Glutamatergic neuron (in vitro differentiated cells): ENCODE measurements at regions not wholly inside any gene's neighbourhood (a gene's known extent, or its start where the extent isn't known, plus 50 kb on each side); places are given as distances from the start of the nearest gene placed in this dataset.

Experiments
- DNase-seq: peaks from one replicate; pipeline ENCODE4 v3.0.0; 2022
- H3K27ac Mint-ChIP-seq: one replicate; pipeline ENCODE4 v1.8.0; 2020; ENCODE audit warnings: mild to moderate bottlenecking, mixed read lengths, inconsistent platforms; ENCODE audit not compliant: unreplicated experiment
- H3K27me3 Mint-ChIP-seq: one replicate; pipeline ENCODE4 v1.8.0; 2020; ENCODE audit warnings: mild to moderate bottlenecking, moderate library complexity, mixed read lengths, inconsistent platforms; ENCODE audit not compliant: unreplicated experiment
- H3K36me3 Mint-ChIP-seq: one replicate; pipeline ENCODE4 v1.8.0; 2020; ENCODE audit warnings: mild to moderate bottlenecking, mixed read lengths, inconsistent platforms; ENCODE audit not compliant: unreplicated experiment
- H3K4me1 Mint-ChIP-seq: one replicate; pipeline ENCODE4 v1.8.0; 2020; ENCODE audit warnings: mild to moderate bottlenecking, low read depth, mixed read lengths, inconsistent platforms; ENCODE audit not compliant: unreplicated experiment
- H3K4me3 Mint-ChIP-seq: one replicate; pipeline ENCODE4 v1.8.0; 2020; ENCODE audit warnings: mild to moderate bottlenecking, mixed read lengths, inconsistent platforms; ENCODE audit not compliant: unreplicated experiment
- H3K9me3 Mint-ChIP-seq: one replicate; pipeline ENCODE4 v1.8.0; 2020; ENCODE audit warnings: mild to moderate bottlenecking, moderate library complexity, mixed read lengths, inconsistent platforms; ENCODE audit not compliant: unreplicated experiment
- CTCF ChIP-seq: fragments of 200-600 bp; sonication (generic); IDR thresholded peaks from one replicate; pipeline ENCODE4 v1.5.0; 2021; ENCODE audit not compliant: partially characterized antibody, unreplicated experiment

- Mint-ChIP-seq H3K4me3 (no peak overlapping the region), H3K36me3 (no peaks in the 10 kb centered on the region), H3K4me1 (no peaks in the 10 kb centered on the region), H3K9me3 (no peaks in the 10 kb centered on the region), H3K27ac (no peak overlapping the region), H3K27me3 (peaks cover 3% of the 10 kb centered on the region)
- no peak for DNase-seq
- TF ChIP-seq CTCF = no peak
Observed at GRCh38 chr16:55263271-55264250, 60.4 kb upstream of the IRX6 start.

DNA sequence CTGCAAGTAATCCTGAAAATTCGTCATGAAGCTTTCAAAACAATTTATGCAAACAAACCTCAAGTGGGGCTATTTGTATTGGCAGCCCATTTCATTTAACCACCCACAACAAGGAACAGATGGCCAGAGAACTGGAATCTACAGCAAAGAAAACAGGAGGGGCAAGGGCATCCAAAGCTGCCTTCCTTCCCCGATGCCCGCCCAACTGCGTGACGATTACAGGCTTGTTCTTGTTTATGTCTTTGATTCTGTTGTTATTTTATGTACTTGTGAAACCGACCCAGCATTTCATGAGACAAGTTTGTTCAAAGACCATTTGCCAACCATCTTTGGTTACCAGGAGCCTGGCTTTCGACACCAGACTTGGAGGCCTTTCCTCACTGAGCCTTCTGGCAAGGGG lies 59.1 kb upstream of the IRX6 start:
- DNase-seq = no peak
- Mint-ChIP-seq H3K4me3 (no peak overlapping the region), H3K9me3 (no peaks in the 10 kb centered on the region), H3K27ac (no peak overlapping the region), H3K27me3 (peaks cover 7% of the 10 kb centered on the region), H3K4me1 (no peaks in the 10 kb centered on the region), H3K36me3 (no peaks in the 10 kb centered on the region)
- no peak for TF ChIP-seq CTCF

- peaks cover 7% of the 10 kb centered on the region for H3K27me3 Mint-ChIP-seq
- no peaks in the 10 kb centered on the region for H3K9me3 Mint-ChIP-seq
- TF ChIP-seq CTCF = no peak
- H3K4me1 Mint-ChIP-seq = no peaks in the 10 kb centered on the region
- no peaks in the 10 kb centered on the region for H3K36me3 Mint-ChIP-seq
- DNase-seq = no peak
- H3K4me3 Mint-ChIP-seq = no peak overlapping the region
- H3K27ac Mint-ChIP-seq = no peak overlapping the region
Observed at GRCh38 chr16:55265926-55266325, 58.1 kb upstream of the IRX6 start.

- no peak overlapping the region for H3K27ac Mint-ChIP-seq
- no peaks in the 10 kb centered on the region for H3K9me3 Mint-ChIP-seq
- peaks cover 4% of the 10 kb centered on the region for H3K27me3 Mint-ChIP-seq
- H3K4me1 Mint-ChIP-seq = no peaks in the 10 kb centered on the region
- no peak overlapping the region for H3K4me3 Mint-ChIP-seq
- TF ChIP-seq CTCF = no peak
- DNase-seq = no peak
- no peaks in the 10 kb centered on the region for H3K36me3 Mint-ChIP-seq
Observed at GRCh38 chr16:55271945-55272513, 52.0 kb upstream of the IRX6 start.

GRCh38 chr16:55272744-55273143 lies 51.3 kb upstream of the IRX6 start:
- Mint-ChIP-seq H3K4me1 (no peaks in the 10 kb centered on the region), H3K27ac (no peak overlapping the region), H3K4me3 (no peak overlapping the region), H3K36me3 (no peaks in the 10 kb centered on the region), H3K9me3 (no peaks in the 10 kb centered on the region), H3K27me3 (peaks cover 4% of the 10 kb centered on the region)
- DNase-seq = no peak
- TF ChIP-seq CTCF = no peak
